Endothelial cell of umbilical vein (primary cell): ENCODE measurements at regions not wholly inside any gene's neighbourhood (a gene's known extent, or its start where the extent isn't known, plus 50 kb on each side); places are given as distances from the start of the nearest gene placed in this dataset.

Experiments used
- BruUV-seq: library from RNA; stranded (reverse); fragments of 400-500 nt; replicated peaks from 2 replicates; lab custom pipeline; 2021; lab: Mats Ljungman, UMichigan
- CTCF ChIA-PET: fragments of 300-600, 350-600 bp; sonication (Branson Sonifier 250); formaldehyde crosslinking; loops from one replicate; lab custom pipeline; 2021; ENCODE audit warnings: antibody characterized with exemption, inconsistent platforms; lab: Charles Lee
- POLR2A ChIA-PET: fragments of 300-600, 350-600 bp; sonication (Branson Sonifier 250); formaldehyde crosslinking; loops from one replicate; lab custom pipeline; 2021; ENCODE audit warnings: antibody characterized with exemption, inconsistent platforms; lab: Charles Lee
- DNase-seq: peaks from one replicate; pipeline ENCODE4 v3.0.0-alpha.2; 2011; ENCODE audit warnings: low read depth, low spot score
- FAIRE-seq: peaks from 2 replicates; lab custom pipeline; 2011; peaks lifted over from hg19 to GRCh38; lab: Jason Lieb, UNC
- H2AFZ ChIP-seq: 2 replicates; pipeline ENCODE4 v1.6.0; 2012; ENCODE audit warnings: low read depth, low read length, control low read depth, inconsistent platforms
- H3K27ac ChIP-seq: 2 replicates; pipeline ENCODE4 v1.5.1; 2011; ENCODE audit warnings: low read depth, mild to moderate bottlenecking, control low read depth, low read length, moderate library complexity; ENCODE audit not compliant: insufficient read depth
- H3K27me3 ChIP-seq, 2 experiments: 2 replicates each; pipeline versions ENCODE4 v1.6.0 to v1.6.1; 2011; ENCODE audit warnings: low read length in 2 of 2, mixed read lengths in 1 of 2; ENCODE audit not compliant: control insufficient read depth in 2 of 2, insufficient read depth in 2 of 2
- H3K36me3 ChIP-seq, 2 experiments: 2 replicates in 1 of 2; 3 replicates in 1 of 2; pipeline ENCODE4 v1.5.1; 2011; ENCODE audit warnings: low read length in 2 of 2, mild to moderate bottlenecking in 1 of 2, moderate library complexity in 1 of 2; ENCODE audit not compliant: control insufficient read depth in 2 of 2, insufficient read depth in 2 of 2; ENCODE audit errors: extremely low read depth in 1 of 2
- H3K4me1 ChIP-seq: 3 replicates; pipeline ENCODE4 v1.5.1; 2011; ENCODE audit warnings: mild to moderate bottlenecking, low read length; ENCODE audit not compliant: control insufficient read depth, insufficient read depth; ENCODE audit errors: extremely low read depth
- H3K4me2 ChIP-seq: 2 replicates; pipeline ENCODE4 v1.6.1; 2011; ENCODE audit warnings: low read length, control low read depth, mixed read lengths; ENCODE audit not compliant: insufficient read depth
- H3K4me3 ChIP-seq, 3 experiments: fragments of 200-600 bp in 1 of 3; sonication (generic), shearing (Covaris generic) in 1 of 3; replicated peaks in 1 of 3; 2 replicates each; pipeline ENCODE4 v1.5.1; 2011 to 2016; ENCODE audit warnings: control low read depth in 3 of 3, low read length in 3 of 3, mild to moderate bottlenecking in 2 of 3, inconsistent platforms in 1 of 3, low read depth in 1 of 3, moderate library complexity in 1 of 3; ENCODE audit not compliant: insufficient read depth in 1 of 3
- H3K79me2 ChIP-seq: 2 replicates; pipeline ENCODE4 v1.6.0; 2012; ENCODE audit warnings: low read length, inconsistent platforms; ENCODE audit not compliant: control insufficient read depth, insufficient read depth
- H3K9ac ChIP-seq: replicated peaks from 2 replicates; pipeline ENCODE3; 2011; ENCODE audit warnings: low read length, control low read depth; ENCODE audit not compliant: insufficient read depth; ENCODE audit errors: extremely low read depth
- H3K9me1 ChIP-seq: replicated peaks from 3 replicates; pipeline ENCODE4 v1.6.0; 2011; ENCODE audit warnings: mild to moderate bottlenecking, low read length; ENCODE audit not compliant: control insufficient read depth, insufficient read depth; ENCODE audit errors: extremely low read depth
- H3K9me3 ChIP-seq: replicated peaks from 2 replicates; pipeline ENCODE4 v1.5.1; 2012; ENCODE audit warnings: low read length, inconsistent platforms; ENCODE audit not compliant: control insufficient read depth, insufficient read depth
- H4K20me1 ChIP-seq: replicated peaks from 2 replicates; pipeline ENCODE3; 2011; ENCODE audit warnings: mild to moderate bottlenecking, low read length; ENCODE audit not compliant: control insufficient read depth, insufficient read depth; ENCODE audit errors: extremely low read depth
- EZH2 ChIP-seq: IDR thresholded peaks from 2 replicates; pipeline ENCODE4 v1.6.1; 2012; ENCODE audit warnings: borderline replicate concordance, low read depth, mild to moderate bottlenecking, moderate library complexity, low read length, inconsistent platforms; ENCODE audit not compliant: severe bottlenecking
- FOS ChIP-seq: IDR thresholded peaks from 2 replicates; pipeline ENCODE4 v1.6.1; 2011; ENCODE audit warnings: mild to moderate bottlenecking, low read length, moderate library complexity, borderline replicate concordance; ENCODE audit not compliant: insufficient read depth
- GATA2 ChIP-seq: IDR thresholded peaks from 2 replicates; pipeline ENCODE4 v1.7.0; 2011; ENCODE audit warnings: low read depth, mild to moderate bottlenecking, moderate library complexity, mixed read lengths, low read length; ENCODE audit not compliant: insufficient read length, insufficient read depth
- JUN ChIP-seq: IDR thresholded peaks from 2 replicates; pipeline ENCODE4 v1.6.1; 2011; ENCODE audit warnings: borderline replicate concordance, low read depth; ENCODE audit not compliant: insufficient read length, insufficient read depth
- MYC ChIP-seq: IDR thresholded peaks from one replicate; pipeline ENCODE4 v1.6.1; 2011; ENCODE audit warnings: mild to moderate bottlenecking, low read depth, low read length
- POLR2A ChIP-seq: IDR thresholded peaks from 2 replicates; pipeline ENCODE4 v1.6.1; 2012; ENCODE audit warnings: low read depth, mild to moderate bottlenecking, control low read depth, low read length
- POLR2AphosphoS5 ChIP-seq: IDR thresholded peaks from 2 replicates; pipeline ENCODE4 v1.6.1; 2012; ENCODE audit warnings: low read depth, mild to moderate bottlenecking, control low read depth, low read length, moderate library complexity; ENCODE audit not compliant: insufficient read depth
- dilution Hi-C: fragments of 300-500 bp; cut with MboI; formaldehyde crosslinking; loops from one replicate; pipeline ENCODE4 v1.15.0; 2019; ENCODE audit warnings: low sequenced_read_pairs; ENCODE audit not compliant: extremely low pct_ligation_motif_present
- intact Hi-C: fragments of 100-400 bp; cut with micrococcal nuclease; formaldehyde crosslinking; loops from one replicate; pipeline ENCODE4 v1.10.0; 2022
- TF ChIP-seq, protein P1 (sequence below), 2 donors: IDR thresholded peaks; 1 replicate in 1 of 2; 2 replicates in 1 of 2; pipeline ENCODE4 v1.5.1; 2011; ENCODE audit warnings: low read length in 2 of 2, mild to moderate bottlenecking in 2 of 2, moderate library complexity in 2 of 2, control low read depth in 1 of 2, inconsistent platforms in 1 of 2, low read depth in 1 of 2; ENCODE audit not compliant: insufficient read depth in 1 of 2; ENCODE audit errors: extremely low read depth in 1 of 2
- TF ChIP-seq, protein P2 (sequence below): IDR thresholded peaks from 2 replicates; pipeline ENCODE4 v1.6.1; 2011; ENCODE audit not compliant: insufficient read depth, insufficient read length

DNA sequence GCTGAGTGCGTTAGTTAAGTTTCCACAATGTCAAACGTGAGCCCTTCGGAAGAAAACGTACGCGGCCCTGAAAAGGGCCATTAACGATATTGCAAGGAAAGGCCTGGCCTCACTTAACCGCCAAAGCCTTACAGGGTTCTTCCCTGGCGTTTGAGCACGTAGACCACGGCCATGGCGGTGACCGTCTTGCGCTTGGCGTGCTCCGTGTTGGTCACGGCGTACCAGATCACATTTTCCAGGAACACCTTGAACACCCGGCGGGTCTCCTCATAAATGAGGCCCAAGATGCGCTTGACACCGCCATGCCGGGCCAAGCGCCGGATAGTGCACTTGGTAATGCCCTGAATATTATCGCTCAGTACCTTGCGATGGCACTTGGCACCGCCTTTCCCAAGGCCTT, 118.4 kb upstream of the BTN3A2 start:
- H3K27ac ChIP-seq = no peak overlapping the region
- dilution Hi-C loops = no loop called here
- H2AFZ ChIP-seq = no peak overlapping the region
- TF ChIP-seq, protein P1, sequence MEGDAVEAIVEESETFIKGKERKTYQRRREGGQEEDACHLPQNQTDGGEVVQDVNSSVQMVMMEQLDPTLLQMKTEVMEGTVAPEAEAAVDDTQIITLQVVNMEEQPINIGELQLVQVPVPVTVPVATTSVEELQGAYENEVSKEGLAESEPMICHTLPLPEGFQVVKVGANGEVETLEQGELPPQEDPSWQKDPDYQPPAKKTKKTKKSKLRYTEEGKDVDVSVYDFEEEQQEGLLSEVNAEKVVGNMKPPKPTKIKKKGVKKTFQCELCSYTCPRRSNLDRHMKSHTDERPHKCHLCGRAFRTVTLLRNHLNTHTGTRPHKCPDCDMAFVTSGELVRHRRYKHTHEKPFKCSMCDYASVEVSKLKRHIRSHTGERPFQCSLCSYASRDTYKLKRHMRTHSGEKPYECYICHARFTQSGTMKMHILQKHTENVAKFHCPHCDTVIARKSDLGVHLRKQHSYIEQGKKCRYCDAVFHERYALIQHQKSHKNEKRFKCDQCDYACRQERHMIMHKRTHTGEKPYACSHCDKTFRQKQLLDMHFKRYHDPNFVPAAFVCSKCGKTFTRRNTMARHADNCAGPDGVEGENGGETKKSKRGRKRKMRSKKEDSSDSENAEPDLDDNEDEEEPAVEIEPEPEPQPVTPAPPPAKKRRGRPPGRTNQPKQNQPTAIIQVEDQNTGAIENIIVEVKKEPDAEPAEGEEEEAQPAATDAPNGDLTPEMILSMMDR (IDR thresholded peaks at IDR 0.05; ENCODE audit: extremely low read depth in 1 of 2, insufficient read depth in 1 of 2, low read depth in 1 of 2, low read length in 2 of 2) = no peak
- no peak for TF ChIP-seq MYC
- TF ChIP-seq JUN = no peak
- TF ChIP-seq FOS = no peak
- TF ChIP-seq EZH2 = no peak
- TF ChIP-seq POLR2A = no peak
- no peak overlapping the region for H3K4me3 ChIP-seq
- H3K27me3 ChIP-seq = no peaks in the 10 kb centered on the region
- CTCF ChIA-PET = no interaction called here
- POLR2A ChIA-PET = no interaction called here
- no peaks in the 10 kb centered on the region for H3K9me1 ChIP-seq
- BruUV-seq = no TSS peak
- DNase-seq (no peak), FAIRE-seq (no peak)
- intact Hi-C loops = no loop called here
- no peak overlapping the region for H3K9ac ChIP-seq
- no peaks in the 10 kb centered on the region for H3K79me2 ChIP-seq
- no peak overlapping the region for H3K4me2 ChIP-seq
- H3K36me3 ChIP-seq = no peaks in the 10 kb centered on the region
- no peaks in the 10 kb centered on the region for H3K9me3 ChIP-seq
- peaks cover 3% of the 10 kb centered on the region for H3K4me1 ChIP-seq
- no peaks in the 10 kb centered on the region for H4K20me1 ChIP-seq

DNA sequence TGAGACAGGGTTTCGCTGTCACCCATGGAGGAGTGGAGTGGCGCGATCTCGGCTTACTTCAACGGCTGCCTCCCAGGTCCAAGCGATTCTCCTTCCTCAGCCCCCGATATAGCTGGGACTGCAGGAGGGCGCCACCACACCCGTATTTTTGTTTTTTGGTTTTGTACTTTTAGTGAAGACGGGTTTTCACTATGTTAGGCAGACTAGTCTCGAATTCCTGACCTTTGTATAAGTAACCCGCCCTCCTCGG, 115.4 kb upstream of the BTN3A2 start:
- Histone ChIP-seq H3K4me2 (peak overlapping the region; percentile 80), H4K20me1 (no peaks in the 10 kb centered on the region), H3K36me3 (no peaks in the 10 kb centered on the region), H3K4me1 (peaks cover 3% of the 10 kb centered on the region), H3K9ac (peak overlapping the region; percentile 82), H2AFZ (peak overlapping the region; percentile 46), H3K9me3 (no peaks in the 10 kb centered on the region), H3K4me3 (peak overlapping the region; percentile 27 to 85 (median 49)), H3K9me1 (no peaks in the 10 kb centered on the region), H3K79me2 (no peaks in the 10 kb centered on the region), H3K27me3 (no peaks in the 10 kb centered on the region), H3K27ac (peak overlapping the region; percentile 67)
- BruUV-seq = no TSS peak
- ChIA-PET CTCF (interaction anchor here (0.9 to 3.4 kb wide), 6 partner anchors 10 to 36 kb away, joined by 3 to 28 read pairs (median 24); a partner anchor contains a TSS), POLR2A (interaction anchor here (1.0 to 4.0 kb wide), 10 partner anchors 12 to 93 kb away, joined by 3 to 49 read pairs (median 6); a partner anchor contains a TSS)
- no peak for FAIRE-seq
- dilution Hi-C loops (no loop called here), intact Hi-C loops (loop anchor here (1.0 kb wide), 1 partner anchor 9 kb away; a partner anchor contains a TSS)
- TF ChIP-seq EZH2 (no peak), FOS (no peak), POLR2A (no peak), JUN (no peak), POLR2AphosphoS5 (no peak), GATA2 (no peak), MYC (no peak)
- TF ChIP-seq, protein P2, sequence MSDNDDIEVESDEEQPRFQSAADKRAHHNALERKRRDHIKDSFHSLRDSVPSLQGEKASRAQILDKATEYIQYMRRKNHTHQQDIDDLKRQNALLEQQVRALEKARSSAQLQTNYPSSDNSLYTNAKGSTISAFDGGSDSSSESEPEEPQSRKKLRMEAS = no peak
- TF ChIP-seq, protein P1 (IDR thresholded peaks at IDR 0.05; ENCODE audit: extremely low read depth in 1 of 2, insufficient read depth in 1 of 2, low read depth in 1 of 2, low read length in 2 of 2) = no peak
- peak; percentile 72 for DNase-seq
